Loucy (cell line): ENCODE measurements at regions not wholly inside any gene's neighbourhood (a gene's known extent, or its start where the extent isn't known, plus 50 kb on each side); places are given as distances from the start of the nearest gene placed in this dataset.

Experiments used
- CTCF ChIP-seq: fragments of 200-600 bp; sonication (generic); conservative IDR thresholded peaks from 2 replicates; pipeline ENCODE4 v1.5.1; 2014; ENCODE audit warnings: mild to moderate bottlenecking, antibody characterized with exemption, low read length
- EZH2phosphoT487 ChIP-seq: fragments of 200-600 bp; IDR thresholded peaks from 2 replicates; pipeline ENCODE4 v1.6.1; 2018; ENCODE audit warnings: antibody characterized with exemption, mild to moderate bottlenecking, moderate library complexity, borderline replicate concordance

- no peak for TF ChIP-seq CTCF
- TF ChIP-seq EZH2phosphoT487 = no peak
Observed at GRCh38 chr13:76816394-76816793, 69.8 kb downstream of the KCTD12 start.
